ENCODE measurements at regions not wholly inside any gene's neighbourhood (a gene's known extent, or its start where the extent isn't known, plus 50 kb on each side); places are given as distances from the start of the nearest gene placed in this dataset.

DNA sequence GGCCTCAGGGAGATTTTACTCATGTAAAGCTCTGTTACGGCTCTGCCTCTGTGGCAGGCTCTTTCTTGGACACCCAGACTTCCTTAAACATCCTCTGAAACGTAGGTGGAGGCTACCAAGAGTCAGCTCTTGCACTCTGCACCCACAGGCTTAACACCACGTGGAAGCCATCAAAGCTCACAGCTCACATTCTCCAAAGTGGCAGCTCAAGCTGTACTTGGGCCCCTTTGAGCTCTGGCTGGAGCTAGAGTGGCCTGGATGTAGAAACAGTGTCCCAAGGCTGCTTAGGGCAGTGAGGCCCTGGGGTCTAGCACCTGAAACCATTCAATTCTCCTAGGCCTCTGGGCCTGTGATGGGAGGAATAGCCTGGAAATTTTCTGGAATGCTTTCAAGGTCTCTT lies 155.3 kb upstream of the CDKN3 start:
- H4K20me1 ChIP-seq (ENCODE audit: control insufficient read depth, insufficient read depth, low read depth, low read length) = no peaks in the 10 kb centered on the region
- H3K27ac ChIP-seq (ENCODE audit: low read depth, low read length) = no peak overlapping the region
- no peak for TF ChIP-seq EZH2phosphoT487 (IDR thresholded peaks at IDR 0.05; ENCODE audit: borderline replicate concordance, low read length)
- TF ChIP-seq, protein P1, sequence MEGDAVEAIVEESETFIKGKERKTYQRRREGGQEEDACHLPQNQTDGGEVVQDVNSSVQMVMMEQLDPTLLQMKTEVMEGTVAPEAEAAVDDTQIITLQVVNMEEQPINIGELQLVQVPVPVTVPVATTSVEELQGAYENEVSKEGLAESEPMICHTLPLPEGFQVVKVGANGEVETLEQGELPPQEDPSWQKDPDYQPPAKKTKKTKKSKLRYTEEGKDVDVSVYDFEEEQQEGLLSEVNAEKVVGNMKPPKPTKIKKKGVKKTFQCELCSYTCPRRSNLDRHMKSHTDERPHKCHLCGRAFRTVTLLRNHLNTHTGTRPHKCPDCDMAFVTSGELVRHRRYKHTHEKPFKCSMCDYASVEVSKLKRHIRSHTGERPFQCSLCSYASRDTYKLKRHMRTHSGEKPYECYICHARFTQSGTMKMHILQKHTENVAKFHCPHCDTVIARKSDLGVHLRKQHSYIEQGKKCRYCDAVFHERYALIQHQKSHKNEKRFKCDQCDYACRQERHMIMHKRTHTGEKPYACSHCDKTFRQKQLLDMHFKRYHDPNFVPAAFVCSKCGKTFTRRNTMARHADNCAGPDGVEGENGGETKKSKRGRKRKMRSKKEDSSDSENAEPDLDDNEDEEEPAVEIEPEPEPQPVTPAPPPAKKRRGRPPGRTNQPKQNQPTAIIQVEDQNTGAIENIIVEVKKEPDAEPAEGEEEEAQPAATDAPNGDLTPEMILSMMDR (IDR thresholded peaks at IDR 0.05; ENCODE audit: low read depth, low read length, poor library complexity, severe bottlenecking) = no peak
- H3K9me2 ChIP-seq (replicated peaks; ENCODE audit: control insufficient read depth, low read length) = no peaks in the 10 kb centered on the region
- H3K79me2 ChIP-seq (ENCODE audit: control insufficient read depth, low read length) = no peaks in the 10 kb centered on the region
- peaks cover 7% of the 10 kb centered on the region for H3K4me1 ChIP-seq (ENCODE audit: control insufficient read depth, low read length)
- H3F3A ChIP-seq (ENCODE audit: control insufficient read depth, insufficient read depth) = no peaks in the 10 kb centered on the region
- no peak overlapping the region for H3K4me3 ChIP-seq (ENCODE audit: low read length)
- no peaks in the 10 kb centered on the region for H3K27me3 ChIP-seq (ENCODE audit: control insufficient read depth, low read length)
- H3K9me3 ChIP-seq (ENCODE audit: control insufficient read depth, insufficient read depth, low read length) = no peaks in the 10 kb centered on the region
- no peaks in the 10 kb centered on the region for H3K36me3 ChIP-seq (ENCODE audit: control insufficient read depth, low read length)
- no peak overlapping the region for H3K4me2 ChIP-seq (ENCODE audit: low read length)

DNA sequence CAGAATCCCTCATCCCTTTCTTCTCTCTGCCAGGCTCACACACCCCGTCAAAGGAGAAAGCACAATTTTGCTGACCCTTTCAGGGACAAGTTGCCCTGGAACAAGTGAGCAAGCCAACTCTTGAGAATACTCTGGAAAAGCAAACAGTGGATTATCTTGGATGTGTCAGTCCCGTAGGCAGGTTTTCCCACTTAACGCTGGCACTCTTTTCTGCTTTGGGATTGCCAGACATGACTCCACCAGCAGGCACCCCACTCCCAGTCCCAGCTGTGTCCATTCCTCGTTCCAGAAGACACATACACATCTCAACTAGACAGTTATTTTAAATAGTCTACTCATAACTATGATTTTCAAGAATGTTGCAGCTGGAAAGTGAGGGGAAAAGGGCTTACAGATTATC lies 145.5 kb upstream of the CDKN3 start:
- no peaks in the 10 kb centered on the region for H3F3A ChIP-seq (ENCODE audit: control insufficient read depth, insufficient read depth)
- H3K27ac ChIP-seq (ENCODE audit: low read depth, low read length) = no peak overlapping the region
- no peaks in the 10 kb centered on the region for H3K9me2 ChIP-seq (replicated peaks; ENCODE audit: control insufficient read depth, low read length)
- peaks cover 12% of the 10 kb centered on the region for H3K27me3 ChIP-seq (ENCODE audit: control insufficient read depth, low read length)
- H3K4me3 ChIP-seq (ENCODE audit: low read length) = no peak overlapping the region
- TF ChIP-seq, protein P1 (IDR thresholded peaks at IDR 0.05; ENCODE audit: low read depth, low read length, poor library complexity, severe bottlenecking) = no peak
- H3K4me1 ChIP-seq (ENCODE audit: control insufficient read depth, low read length) = no peaks in the 10 kb centered on the region
- no peaks in the 10 kb centered on the region for H4K20me1 ChIP-seq (ENCODE audit: control insufficient read depth, insufficient read depth, low read depth, low read length)
- no peak overlapping the region for H3K4me2 ChIP-seq (ENCODE audit: low read length)
- no peaks in the 10 kb centered on the region for H3K79me2 ChIP-seq (ENCODE audit: control insufficient read depth, low read length)
- no peaks in the 10 kb centered on the region for H3K9me3 ChIP-seq (ENCODE audit: control insufficient read depth, insufficient read depth, low read length)
- H3K36me3 ChIP-seq (ENCODE audit: control insufficient read depth, low read length) = no peaks in the 10 kb centered on the region

DNA sequence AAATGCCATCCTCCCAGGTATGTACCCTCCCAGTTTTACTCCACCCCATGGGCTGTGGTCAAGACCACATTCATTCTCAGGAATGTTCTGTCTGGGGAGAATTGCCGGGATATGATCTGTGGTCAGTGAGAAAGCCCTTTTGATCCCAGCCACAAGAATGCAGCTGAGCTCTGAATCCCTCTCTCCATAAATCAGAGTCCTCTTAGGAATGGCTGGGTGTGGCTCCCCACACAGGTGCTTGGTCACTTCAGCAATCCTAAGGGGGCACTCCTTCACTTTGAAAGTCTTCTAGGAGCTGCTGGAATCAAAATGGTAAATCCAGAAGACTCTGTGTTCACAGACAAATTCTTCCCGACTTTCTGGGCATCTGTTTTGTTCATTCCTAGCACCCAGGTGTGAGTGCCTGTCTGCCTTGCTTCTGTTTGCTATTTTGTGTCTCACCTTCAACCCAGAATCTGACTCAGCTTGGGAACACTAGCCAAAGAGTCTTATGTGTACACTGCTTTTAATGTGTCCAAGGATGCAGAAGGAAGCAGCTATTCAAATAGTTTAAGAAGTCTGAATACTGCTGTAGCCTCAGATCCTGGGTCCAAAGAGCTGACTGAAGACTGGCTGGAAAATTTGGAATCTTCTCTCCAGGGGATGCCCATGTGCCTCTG lies 144.6 kb upstream of the CDKN3 start:
- Histone ChIP-seq H3K4me1 (ENCODE audit: control insufficient read depth, low read length) (no peaks in the 10 kb centered on the region), H3K9me2 (replicated peaks; ENCODE audit: control insufficient read depth, low read length) (no peaks in the 10 kb centered on the region), H4K20me1 (ENCODE audit: control insufficient read depth, insufficient read depth, low read depth, low read length) (no peaks in the 10 kb centered on the region), H3K27ac (ENCODE audit: low read depth, low read length) (no peak overlapping the region), H3K27me3 (ENCODE audit: control insufficient read depth, low read length) (peaks cover 12% of the 10 kb centered on the region), H3K4me3 (ENCODE audit: low read length) (no peak overlapping the region), H3F3A (ENCODE audit: control insufficient read depth, insufficient read depth) (no peaks in the 10 kb centered on the region), H3K9me3 (ENCODE audit: control insufficient read depth, insufficient read depth, low read length) (no peaks in the 10 kb centered on the region), H3K36me3 (ENCODE audit: control insufficient read depth, low read length) (no peaks in the 10 kb centered on the region), H3K4me2 (ENCODE audit: low read length) (no peak overlapping the region), H3K79me2 (ENCODE audit: control insufficient read depth, low read length) (no peaks in the 10 kb centered on the region)
- TF ChIP-seq EZH2phosphoT487 (IDR thresholded peaks at IDR 0.05; ENCODE audit: borderline replicate concordance, low read length) = no peak
- TF ChIP-seq, protein P1 (IDR thresholded peaks at IDR 0.05; ENCODE audit: low read depth, low read length, poor library complexity, severe bottlenecking) = no peak
